NCI-H128 (cell line): ENCODE measurements at regions not wholly inside any gene's neighbourhood (a gene's known extent, or its start where the extent isn't known, plus 50 kb on each side); places are given as distances from the start of the nearest gene placed in this dataset.
"Not testable (repeated sequence)": the region's sequence is repeated elsewhere in the genome, so short reads cannot be mapped to it uniquely, and the experiment has no call there.

ENCODE experiments used
- DNase-seq: peaks from one replicate; lab custom pipeline; 2025; ENCODE audit not compliant: unreplicated experiment; lab: John Stamatoyannopoulos, UW

DNA sequence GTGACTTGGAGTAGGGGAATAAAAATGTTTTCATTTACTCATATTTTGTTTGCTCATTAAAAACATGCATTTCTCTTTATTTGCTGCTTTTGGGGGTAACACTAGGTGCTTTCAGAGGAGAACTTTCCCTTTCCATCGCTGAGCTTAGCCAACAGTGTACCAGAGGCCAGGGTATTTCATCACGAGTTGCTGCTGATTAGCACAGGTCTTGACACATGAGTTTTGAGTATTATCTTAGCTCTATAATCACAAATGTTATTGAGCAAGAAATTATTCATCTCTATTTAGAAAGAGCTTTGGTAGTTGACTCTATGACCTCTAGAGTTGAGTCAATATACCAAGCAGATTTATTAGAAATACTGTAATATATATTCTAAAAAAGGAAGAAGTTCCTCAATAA lies 375.9 kb downstream of the NXPH1 start:
- no peak for DNase-seq

GRCh38 chr7:8817448-8818036 lies 384.1 kb downstream of the NXPH1 start:
- DNase-seq = no peak

DNA sequence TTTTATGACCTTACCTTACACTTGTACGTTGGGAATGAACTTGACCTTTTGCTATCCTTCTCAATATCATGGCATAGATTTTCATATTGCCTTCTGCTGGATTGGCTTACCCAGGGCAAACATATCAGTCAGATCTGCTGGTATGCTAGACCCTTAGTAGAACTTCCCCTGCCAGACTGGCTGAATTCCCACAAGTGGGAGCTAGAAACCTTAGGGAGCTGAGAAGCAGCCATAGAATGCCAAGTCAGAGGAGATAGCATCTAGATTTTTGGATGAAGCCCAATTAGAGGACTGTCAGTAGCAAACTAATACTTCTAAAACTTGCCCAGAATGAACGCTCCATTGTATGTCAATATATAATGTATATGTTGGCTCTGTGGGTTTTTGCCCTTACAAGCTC lies 385.0 kb downstream of the NXPH1 start:
- no peak for DNase-seq

- no peak for DNase-seq
Observed at GRCh38 chr7:8822595-8822994, 389.2 kb downstream of the NXPH1 start.

- DNase-seq = no peak
Observed at GRCh38 chr7:8823486-8823885, 390.1 kb downstream of the NXPH1 start.

DNA sequence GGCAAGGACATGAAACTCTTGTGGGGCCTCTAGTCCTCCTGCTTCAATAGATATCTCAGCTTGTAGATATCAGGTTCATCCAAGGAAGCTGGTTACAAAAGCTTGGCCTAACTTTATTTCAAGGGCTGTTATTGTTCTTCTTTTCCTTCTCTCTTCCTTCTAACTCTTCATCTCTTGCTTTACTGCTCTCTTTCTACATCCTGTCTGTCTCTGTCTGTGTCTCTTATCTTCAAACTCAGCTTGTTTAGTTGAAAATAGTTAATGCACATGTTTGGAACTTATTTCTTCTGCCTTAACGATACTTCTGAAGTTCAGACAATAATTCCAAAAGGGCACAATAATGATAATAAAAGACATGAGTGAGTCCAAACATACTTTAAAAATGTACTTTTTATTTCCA lies 393.9 kb downstream of the NXPH1 start:
- no peak for DNase-seq

- DNase-seq = no peak
Observed at GRCh38 chr7:8829100-8829499, 395.7 kb downstream of the NXPH1 start.

DNA sequence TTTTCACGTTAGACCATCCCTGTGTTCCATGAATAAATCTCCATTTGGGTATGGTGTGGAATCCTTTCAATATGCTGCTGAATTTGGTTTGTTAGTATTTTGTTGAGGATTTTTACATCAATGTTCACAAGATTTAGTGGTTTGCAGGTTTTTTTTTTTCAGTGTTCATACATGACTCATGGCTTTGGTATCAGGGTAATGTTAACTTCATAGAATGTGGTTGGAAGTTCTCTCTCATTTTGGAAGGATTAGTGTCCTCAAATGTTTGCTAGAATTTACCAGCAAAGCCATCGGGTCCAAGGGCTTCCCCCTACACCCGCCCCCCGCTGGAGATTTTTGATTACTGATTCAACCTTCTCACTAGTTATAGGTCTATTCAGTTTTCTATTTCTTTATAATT lies 398.0 kb downstream of the NXPH1 start:
- DNase-seq = no peak

DNA sequence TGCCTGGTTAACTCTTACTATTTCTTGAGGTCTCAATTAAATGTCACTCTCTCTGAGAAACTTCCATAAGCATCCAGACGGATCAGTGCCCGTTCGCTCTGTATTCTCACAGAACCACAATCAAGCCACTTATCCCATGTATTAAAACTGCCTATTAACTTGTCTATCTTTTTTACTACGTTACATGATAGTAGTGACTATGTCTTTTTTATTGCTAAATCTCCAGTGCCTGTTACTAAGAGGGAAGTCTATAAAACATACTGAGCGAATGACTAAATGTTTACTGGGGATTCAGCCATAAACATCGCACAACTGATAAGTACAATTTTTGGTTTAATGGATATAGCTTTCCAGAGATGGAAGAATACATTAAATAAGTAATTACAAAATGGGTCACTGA lies 399.9 kb downstream of the NXPH1 start:
- no peak for DNase-seq

DNA sequence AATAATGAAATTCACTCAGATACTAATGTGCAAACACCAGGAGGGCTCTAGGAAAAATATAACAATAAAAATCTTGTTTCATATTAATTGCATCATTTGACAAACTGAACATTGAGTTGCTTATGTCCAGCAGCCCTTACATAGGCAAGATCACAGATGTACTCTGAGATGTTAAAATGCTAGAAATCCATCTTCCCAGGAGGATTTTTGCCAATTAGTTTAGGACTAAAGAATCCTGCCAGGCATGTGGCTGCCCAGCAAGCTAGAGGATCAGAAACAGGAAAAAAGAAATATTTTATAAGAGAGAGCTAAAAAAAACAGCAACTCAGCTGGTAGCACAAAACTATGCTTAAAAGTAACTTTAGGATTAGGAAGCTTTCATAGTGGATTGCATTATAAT lies 407.8 kb downstream of the NXPH1 start:
- DNase-seq = no peak

DNA sequence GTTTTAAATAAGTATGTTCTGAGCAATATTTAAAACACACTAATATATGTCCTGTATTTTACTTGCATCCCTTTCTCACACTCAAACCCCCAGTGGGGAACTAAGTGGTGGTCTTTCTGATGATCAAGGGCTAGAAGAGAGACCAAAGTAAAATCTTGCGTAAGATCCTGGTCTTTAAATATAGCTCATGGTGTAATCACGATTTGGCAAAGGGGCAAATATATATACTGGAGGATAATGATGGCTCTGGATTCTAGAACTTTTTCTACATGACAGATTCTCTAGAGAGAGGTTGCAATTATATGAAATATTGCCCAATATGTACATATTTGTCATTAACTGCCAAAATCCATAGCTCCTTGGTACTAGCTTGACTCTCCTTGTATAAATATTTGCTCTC lies 438.3 kb downstream of the NXPH1 start:
- DNase-seq = no peak

GRCh38 chr7:8881916-8882315 lies 448.5 kb downstream of the NXPH1 start:
- no peak for DNase-seq

- no peak for DNase-seq
Observed at GRCh38 chr7:8885480-8886000, 452.1 kb downstream of the NXPH1 start.

DNA sequence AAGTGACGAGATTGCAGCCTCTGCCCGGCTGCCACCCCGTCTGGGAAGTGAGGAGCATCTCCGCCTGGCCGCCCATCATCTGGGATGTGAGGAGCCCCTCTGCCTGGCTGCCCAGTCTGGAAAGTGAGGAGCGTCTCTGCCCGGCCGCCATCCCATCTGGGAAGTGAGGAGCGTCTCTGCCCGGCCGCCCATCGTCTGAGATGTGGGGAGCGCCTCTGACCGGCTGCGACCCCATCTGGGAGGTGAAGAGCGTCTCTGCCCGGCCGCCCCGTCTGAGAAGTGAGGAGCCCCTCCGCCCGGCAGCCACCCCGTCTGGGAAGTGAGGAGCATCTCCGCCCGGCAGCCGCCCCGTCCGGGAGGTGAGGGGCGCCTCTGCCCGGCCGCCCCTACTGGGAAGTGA lies 456.9 kb downstream of the NXPH1 start:
- DNase-seq = not testable (repeated sequence)

DNA sequence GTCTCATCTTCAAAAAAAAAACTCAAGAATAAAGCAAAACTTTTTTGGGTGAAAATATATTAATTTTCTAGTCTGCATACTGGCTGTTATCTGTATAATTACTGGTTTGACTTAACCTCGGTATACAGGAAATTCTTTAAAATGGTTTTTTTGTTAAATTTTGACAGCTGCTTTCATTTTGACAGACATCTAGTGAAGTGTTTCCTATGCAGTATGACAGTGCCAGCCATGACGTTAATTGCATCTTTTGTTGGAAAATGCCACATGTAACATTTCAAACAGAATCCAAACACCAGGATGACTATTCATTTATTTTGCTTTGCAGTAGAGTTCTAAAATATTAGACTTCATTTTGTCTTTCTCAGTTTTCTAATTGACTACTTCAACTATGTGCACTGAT lies 460.4 kb downstream of the NXPH1 start:
- no peak for DNase-seq

- no peak for DNase-seq
Observed at GRCh38 chr7:8906396-8907075, 473.1 kb downstream of the NXPH1 start.

GRCh38 chr7:8908889-8909288 lies 475.5 kb downstream of the NXPH1 start:
- DNase-seq = no peak

GRCh38 chr7:8913682-8914081 lies 480.3 kb downstream of the NXPH1 start:
- no peak for DNase-seq

- no peak for DNase-seq
Observed at GRCh38 chr7:8921807-8922206, 488.4 kb downstream of the NXPH1 start.

DNA sequence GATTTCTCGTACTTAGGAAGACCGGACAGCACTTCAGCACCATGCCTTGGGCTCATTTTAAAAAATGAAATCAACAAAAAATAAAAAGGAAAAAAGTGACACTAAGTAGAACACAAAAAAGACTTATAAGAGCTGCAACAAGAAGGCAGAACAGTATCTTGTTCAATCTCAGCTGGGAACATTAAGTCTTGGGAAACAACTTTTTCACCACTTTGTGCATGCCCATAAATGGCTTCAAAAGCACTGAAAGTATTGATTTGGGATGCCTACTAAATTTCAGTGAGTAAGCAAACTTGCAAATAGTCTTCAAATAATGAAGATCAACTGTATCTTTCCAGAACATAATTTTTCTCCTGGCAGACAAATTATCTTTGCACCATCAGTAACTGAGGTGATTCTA lies 489.3 kb downstream of the NXPH1 start:
- no peak for DNase-seq

DNA sequence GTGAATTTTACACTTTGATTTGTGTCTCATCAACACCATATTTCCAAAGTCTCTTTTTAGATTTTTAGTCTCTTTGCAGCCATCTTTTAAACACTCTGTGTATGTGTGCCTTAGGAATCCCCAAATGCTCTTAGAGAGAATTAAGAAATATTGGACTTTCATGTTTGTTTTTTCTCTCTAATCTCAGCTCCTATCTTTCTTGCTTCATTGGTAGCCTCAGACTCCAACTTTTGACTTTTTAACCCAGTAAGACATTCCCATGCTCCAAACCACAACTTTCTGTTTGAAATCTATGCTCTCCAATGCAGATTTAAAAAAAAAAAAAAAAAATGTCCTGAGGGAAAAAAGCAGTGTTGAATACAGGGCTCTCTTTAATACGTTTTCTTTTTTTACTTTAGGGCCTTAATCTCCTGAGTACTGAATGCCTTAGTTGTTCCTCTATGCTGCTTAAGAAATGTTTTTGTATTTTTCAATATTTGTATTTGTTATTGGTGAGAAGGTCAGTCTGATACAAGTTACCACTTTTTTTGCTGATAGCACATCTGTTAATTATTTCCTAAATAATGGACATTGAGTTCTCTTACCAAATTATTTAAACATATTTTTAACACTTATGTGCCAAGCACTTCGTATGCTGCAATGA lies 489.9 kb downstream of the NXPH1 start:
- DNase-seq = no peak

DNA sequence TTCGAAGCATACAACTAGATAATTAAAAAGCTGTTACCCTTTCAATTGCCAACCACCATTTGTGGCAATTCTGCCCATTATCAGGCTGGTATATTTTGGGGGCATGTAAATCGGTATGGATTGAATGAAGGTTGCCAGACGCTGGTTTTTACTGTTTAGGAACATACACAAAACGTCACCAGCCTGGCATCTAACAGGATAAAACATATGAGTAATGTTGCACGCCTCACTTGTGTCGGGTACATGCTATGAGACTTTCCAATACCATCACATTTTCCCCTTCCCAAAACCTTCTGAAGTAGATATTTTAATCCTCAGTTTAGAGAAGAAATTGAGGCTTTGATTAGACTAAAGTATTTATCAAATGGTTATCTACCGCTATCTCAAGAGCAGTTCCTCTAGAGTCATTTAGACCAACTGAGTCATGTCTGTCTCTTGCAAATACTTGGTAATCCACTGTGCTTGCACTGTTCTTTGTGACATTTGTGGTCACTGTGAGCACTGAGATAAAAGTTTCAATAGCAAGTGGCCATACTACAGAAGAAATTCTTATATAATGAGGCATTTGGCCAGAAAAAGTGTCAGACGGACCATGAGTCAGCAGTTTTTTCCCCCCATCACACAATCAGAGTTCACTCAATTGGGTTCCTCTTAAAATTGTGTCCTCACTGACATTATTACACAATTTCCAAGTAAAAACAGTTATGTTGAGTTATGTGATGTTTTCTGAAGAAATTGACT lies 498.7 kb downstream of the NXPH1 start:
- no peak for DNase-seq
